Skeletal muscle satellite cell (primary cell): ENCODE measurements at regions not wholly inside any gene's neighbourhood (a gene's known extent, or its start where the extent isn't known, plus 50 kb on each side); places are given as distances from the start of the nearest gene placed in this dataset.

Experiments
- H3K27me3 ChIP-seq: 2 replicates; pipeline ENCODE4 v1.7.0; 2013; ENCODE audit warnings: low read length; ENCODE audit not compliant: control insufficient read depth, insufficient read depth
- H3K36me3 ChIP-seq: 2 replicates; pipeline ENCODE4 v1.7.0; 2013; ENCODE audit warnings: mild to moderate bottlenecking, control low read depth, low read length; ENCODE audit not compliant: insufficient read depth
- H3K4me1 ChIP-seq: 2 replicates; pipeline ENCODE4 v1.7.0; 2013; ENCODE audit warnings: low read length; ENCODE audit not compliant: control insufficient read depth, insufficient read depth
- H3K4me2 ChIP-seq: 2 replicates; pipeline ENCODE4 v1.7.0; 2013; ENCODE audit warnings: mild to moderate bottlenecking, low read length
- H3K4me3 ChIP-seq: 2 replicates; pipeline ENCODE4 v1.7.0; 2013; ENCODE audit warnings: low read length
- H3K9ac ChIP-seq: 2 replicates; pipeline ENCODE4 v1.7.0; 2013; ENCODE audit warnings: mild to moderate bottlenecking, low read depth, low read length, moderate library complexity
- H3K9me3 ChIP-seq: replicated peaks from 2 replicates; pipeline ENCODE4 v1.7.0; 2013; ENCODE audit warnings: mild to moderate bottlenecking, control low read depth, low read length

- Histone ChIP-seq H3K9ac (no peak overlapping the region), H3K36me3 (no peaks in the 10 kb centered on the region), H3K27me3 (peaks cover 4% of the 10 kb centered on the region), H3K4me2 (no peak overlapping the region), H3K9me3 (no peaks in the 10 kb centered on the region), H3K4me1 (no peaks in the 10 kb centered on the region), H3K4me3 (no peak overlapping the region)
Measured at GRCh38 chr3:65169961-65170360, 482.2 kb upstream of the ADAMTS9 start.

- H3K36me3 ChIP-seq = no peaks in the 10 kb centered on the region
- no peaks in the 10 kb centered on the region for H3K4me1 ChIP-seq
- no peak overlapping the region for H3K4me2 ChIP-seq
- peaks cover 4% of the 10 kb centered on the region for H3K27me3 ChIP-seq
- H3K9me3 ChIP-seq = no peaks in the 10 kb centered on the region
- H3K4me3 ChIP-seq = no peak overlapping the region
- H3K9ac ChIP-seq = no peak overlapping the region
Measured at GRCh38 chr3:65168547-65168946, 480.7 kb upstream of the ADAMTS9 start.

- peaks cover 4% of the 10 kb centered on the region for H3K27me3 ChIP-seq
- H3K9ac ChIP-seq = no peak overlapping the region
- H3K9me3 ChIP-seq = no peaks in the 10 kb centered on the region
- H3K36me3 ChIP-seq = no peaks in the 10 kb centered on the region
- no peaks in the 10 kb centered on the region for H3K4me1 ChIP-seq
- no peak overlapping the region for H3K4me2 ChIP-seq
- no peak overlapping the region for H3K4me3 ChIP-seq
Measured at GRCh38 chr3:65166531-65166930, 478.7 kb upstream of the ADAMTS9 start.

- Histone ChIP-seq H3K9me3 (no peaks in the 10 kb centered on the region), H3K4me1 (no peaks in the 10 kb centered on the region), H3K4me3 (no peak overlapping the region), H3K27me3 (no peaks in the 10 kb centered on the region), H3K36me3 (no peaks in the 10 kb centered on the region), H3K9ac (no peak overlapping the region), H3K4me2 (no peak overlapping the region)
Measured at GRCh38 chr3:65158023-65158422, 470.2 kb upstream of the ADAMTS9 start.

GRCh38 chr3:65153850-65154512, 466.2 kb upstream of the ADAMTS9 start:
- Histone ChIP-seq H3K4me2 (no peak overlapping the region), H3K27me3 (no peaks in the 10 kb centered on the region), H3K36me3 (no peaks in the 10 kb centered on the region), H3K9me3 (no peaks in the 10 kb centered on the region), H3K4me1 (no peaks in the 10 kb centered on the region), H3K9ac (no peak overlapping the region), H3K4me3 (no peak overlapping the region)

GRCh38 chr3:65151666-65152065, 463.9 kb upstream of the ADAMTS9 start:
- Histone ChIP-seq H3K36me3 (no peaks in the 10 kb centered on the region), H3K4me3 (no peak overlapping the region), H3K9me3 (no peaks in the 10 kb centered on the region), H3K4me1 (no peaks in the 10 kb centered on the region), H3K9ac (no peak overlapping the region), H3K4me2 (no peak overlapping the region), H3K27me3 (no peaks in the 10 kb centered on the region)

- no peaks in the 10 kb centered on the region for H3K9me3 ChIP-seq
- no peak overlapping the region for H3K4me2 ChIP-seq
- H3K4me1 ChIP-seq = peaks cover 12% of the 10 kb centered on the region
- no peak overlapping the region for H3K4me3 ChIP-seq
- H3K9ac ChIP-seq = no peak overlapping the region
- H3K27me3 ChIP-seq = no peaks in the 10 kb centered on the region
- H3K36me3 ChIP-seq = no peaks in the 10 kb centered on the region
Measured at GRCh38 chr3:65149877-65150276, 462.1 kb upstream of the ADAMTS9 start.

- Histone ChIP-seq H3K4me1 (peaks cover 12% of the 10 kb centered on the region), H3K9me3 (no peaks in the 10 kb centered on the region), H3K4me3 (no peak overlapping the region), H3K9ac (no peak overlapping the region), H3K27me3 (no peaks in the 10 kb centered on the region), H3K4me2 (no peak overlapping the region), H3K36me3 (no peaks in the 10 kb centered on the region)
Measured at GRCh38 chr3:65148687-65149086, 460.9 kb upstream of the ADAMTS9 start.

- Histone ChIP-seq H3K4me1 (peaks cover 12% of the 10 kb centered on the region), H3K36me3 (no peaks in the 10 kb centered on the region), H3K4me2 (no peak overlapping the region), H3K27me3 (no peaks in the 10 kb centered on the region), H3K4me3 (no peak overlapping the region), H3K9me3 (no peaks in the 10 kb centered on the region), H3K9ac (no peak overlapping the region)
Measured at GRCh38 chr3:65146179-65146578, 458.4 kb upstream of the ADAMTS9 start.

GRCh38 chr3:65145680-65146079, 457.9 kb upstream of the ADAMTS9 start:
- no peaks in the 10 kb centered on the region for H3K9me3 ChIP-seq
- no peaks in the 10 kb centered on the region for H3K36me3 ChIP-seq
- no peak overlapping the region for H3K9ac ChIP-seq
- no peak overlapping the region for H3K4me3 ChIP-seq
- peaks cover 12% of the 10 kb centered on the region for H3K4me1 ChIP-seq
- H3K27me3 ChIP-seq = no peaks in the 10 kb centered on the region
- no peak overlapping the region for H3K4me2 ChIP-seq

- Histone ChIP-seq H3K4me2 (no peak overlapping the region), H3K9me3 (no peaks in the 10 kb centered on the region), H3K4me3 (no peak overlapping the region), H3K36me3 (no peaks in the 10 kb centered on the region), H3K9ac (no peak overlapping the region), H3K4me1 (peaks cover 12% of the 10 kb centered on the region), H3K27me3 (no peaks in the 10 kb centered on the region)
Measured at GRCh38 chr3:65144791-65145351, 457.1 kb upstream of the ADAMTS9 start.

GRCh38 chr3:65142456-65142855, 454.7 kb upstream of the ADAMTS9 start:
- Histone ChIP-seq H3K36me3 (no peaks in the 10 kb centered on the region), H3K27me3 (no peaks in the 10 kb centered on the region), H3K4me3 (no peak overlapping the region), H3K9ac (no peak overlapping the region), H3K9me3 (no peaks in the 10 kb centered on the region), H3K4me2 (no peak overlapping the region), H3K4me1 (peaks cover 12% of the 10 kb centered on the region)
